Upper lobe of left lung (tissue), 4 donors: ENCODE measurements at regions not wholly inside any gene's neighbourhood (a gene's known extent, or its start where the extent isn't known, plus 50 kb on each side); places are given as distances from the start of the nearest gene placed in this dataset.

Experiments used
- POLR2A ChIP-seq, 4 donors: fragments of 450-650 bp; IDR thresholded peaks; one replicate each; pipeline ENCODE4 v1.5.1; 2016 to 2017; ENCODE audit warnings: antibody characterized with exemption in 4 of 4, mild to moderate bottlenecking in 2 of 4
- POLR2AphosphoS5 ChIP-seq, 2 donors: sonication (generic); formaldehyde crosslinking; IDR thresholded peaks; one replicate each; pipeline ENCODE4 v1.5.1; 2017; ENCODE audit warnings: antibody characterized with exemption in 2 of 2
- TF ChIP-seq, protein P1 (sequence below), 6 experiments: fragments of 450-650 bp in 4 of 6; fragments of 200-600 bp in 2 of 6; sonication (generic) in 2 of 6; IDR thresholded peaks; one replicate each; pipeline ENCODE4 v1.5.1; 2016 to 2019; ENCODE audit warnings: antibody characterized with exemption in 6 of 6

DNA sequence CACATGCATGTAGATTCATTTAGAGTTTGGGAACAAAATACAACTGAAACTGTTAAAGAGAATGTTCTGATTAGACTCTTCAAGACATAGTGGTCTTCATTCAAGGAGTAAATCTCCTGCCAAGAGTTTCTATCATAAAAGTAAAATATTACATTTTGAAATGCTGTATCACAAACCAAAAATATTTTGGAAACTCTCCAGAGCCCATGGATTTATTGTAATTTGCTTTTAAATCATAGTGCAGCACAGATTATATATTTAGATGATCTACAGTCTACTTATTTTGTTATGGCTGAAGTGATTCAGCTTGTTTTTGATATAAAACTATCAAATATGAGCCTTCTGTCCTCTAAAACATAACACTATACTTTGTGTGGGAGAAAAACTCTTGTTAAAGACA is 105.3 kb downstream of the DISP1 start:
- TF ChIP-seq, protein P1, sequence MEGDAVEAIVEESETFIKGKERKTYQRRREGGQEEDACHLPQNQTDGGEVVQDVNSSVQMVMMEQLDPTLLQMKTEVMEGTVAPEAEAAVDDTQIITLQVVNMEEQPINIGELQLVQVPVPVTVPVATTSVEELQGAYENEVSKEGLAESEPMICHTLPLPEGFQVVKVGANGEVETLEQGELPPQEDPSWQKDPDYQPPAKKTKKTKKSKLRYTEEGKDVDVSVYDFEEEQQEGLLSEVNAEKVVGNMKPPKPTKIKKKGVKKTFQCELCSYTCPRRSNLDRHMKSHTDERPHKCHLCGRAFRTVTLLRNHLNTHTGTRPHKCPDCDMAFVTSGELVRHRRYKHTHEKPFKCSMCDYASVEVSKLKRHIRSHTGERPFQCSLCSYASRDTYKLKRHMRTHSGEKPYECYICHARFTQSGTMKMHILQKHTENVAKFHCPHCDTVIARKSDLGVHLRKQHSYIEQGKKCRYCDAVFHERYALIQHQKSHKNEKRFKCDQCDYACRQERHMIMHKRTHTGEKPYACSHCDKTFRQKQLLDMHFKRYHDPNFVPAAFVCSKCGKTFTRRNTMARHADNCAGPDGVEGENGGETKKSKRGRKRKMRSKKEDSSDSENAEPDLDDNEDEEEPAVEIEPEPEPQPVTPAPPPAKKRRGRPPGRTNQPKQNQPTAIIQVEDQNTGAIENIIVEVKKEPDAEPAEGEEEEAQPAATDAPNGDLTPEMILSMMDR (IDR thresholded peaks at IDR 0.05) = no peak
- TF ChIP-seq POLR2AphosphoS5 (IDR thresholded peaks at IDR 0.05) (no peak), POLR2A (IDR thresholded peaks at IDR 0.05) (no peak)
